ENCODE measurements at regions not wholly inside any gene's neighbourhood (a gene's known extent, or its start where the extent isn't known, plus 50 kb on each side); places are given as distances from the start of the nearest gene placed in this dataset.

DNA sequence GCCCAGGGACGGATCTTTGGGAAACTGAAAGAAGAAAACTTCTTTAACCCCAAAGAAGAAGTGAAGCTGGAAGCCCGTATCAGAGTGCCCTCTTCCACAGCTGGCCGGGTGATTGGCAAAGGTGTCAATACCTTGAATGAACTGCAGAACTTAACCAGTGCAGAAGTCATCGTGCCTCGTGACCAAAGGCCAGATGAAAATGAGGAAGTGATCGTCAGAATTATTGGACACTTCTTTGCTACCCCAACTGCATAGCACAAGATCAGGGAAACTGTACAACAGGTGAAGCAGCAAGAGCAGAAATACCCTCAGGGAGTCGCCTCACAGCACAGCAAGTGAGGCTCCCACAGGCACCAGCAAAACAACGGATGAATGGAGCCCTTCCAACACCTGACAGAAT lies 114.0 kb downstream of the NBPF12 start:
- TF ChIP-seq, protein P1, sequence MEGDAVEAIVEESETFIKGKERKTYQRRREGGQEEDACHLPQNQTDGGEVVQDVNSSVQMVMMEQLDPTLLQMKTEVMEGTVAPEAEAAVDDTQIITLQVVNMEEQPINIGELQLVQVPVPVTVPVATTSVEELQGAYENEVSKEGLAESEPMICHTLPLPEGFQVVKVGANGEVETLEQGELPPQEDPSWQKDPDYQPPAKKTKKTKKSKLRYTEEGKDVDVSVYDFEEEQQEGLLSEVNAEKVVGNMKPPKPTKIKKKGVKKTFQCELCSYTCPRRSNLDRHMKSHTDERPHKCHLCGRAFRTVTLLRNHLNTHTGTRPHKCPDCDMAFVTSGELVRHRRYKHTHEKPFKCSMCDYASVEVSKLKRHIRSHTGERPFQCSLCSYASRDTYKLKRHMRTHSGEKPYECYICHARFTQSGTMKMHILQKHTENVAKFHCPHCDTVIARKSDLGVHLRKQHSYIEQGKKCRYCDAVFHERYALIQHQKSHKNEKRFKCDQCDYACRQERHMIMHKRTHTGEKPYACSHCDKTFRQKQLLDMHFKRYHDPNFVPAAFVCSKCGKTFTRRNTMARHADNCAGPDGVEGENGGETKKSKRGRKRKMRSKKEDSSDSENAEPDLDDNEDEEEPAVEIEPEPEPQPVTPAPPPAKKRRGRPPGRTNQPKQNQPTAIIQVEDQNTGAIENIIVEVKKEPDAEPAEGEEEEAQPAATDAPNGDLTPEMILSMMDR (IDR thresholded peaks at IDR 0.05): no peak
- no peak for TF ChIP-seq POLR2A (IDR thresholded peaks at IDR 0.05)

Data from heart left ventricle (tissue), 13 donors.